DND-41 (cell line): ENCODE measurements at regions not wholly inside any gene's neighbourhood (a gene's known extent, or its start where the extent isn't known, plus 50 kb on each side); places are given as distances from the start of the nearest gene placed in this dataset.

Source experiments
- CTCF ChIP-seq: IDR thresholded peaks from 2 replicates; pipeline ENCODE4 v1.5.1; 2012; ENCODE audit warnings: borderline replicate concordance, low read length, moderate library complexity, mild to moderate bottlenecking; ENCODE audit not compliant: poor library complexity, severe bottlenecking; ENCODE audit errors: extremely low read depth
- EZH2 ChIP-seq: IDR thresholded peaks from 3 replicates; pipeline ENCODE4 v1.6.1; 2012; ENCODE audit warnings: borderline replicate concordance, low read depth, mild to moderate bottlenecking, moderate library complexity, low read length, inconsistent platforms; ENCODE audit not compliant: severe bottlenecking

GRCh38 chr3:144189044-144189443, 217.4 kb downstream of the DIPK2A start:
- TF ChIP-seq CTCF = no peak
- no peak for TF ChIP-seq EZH2
